Endometrial microvascular endothelial cells (primary cell): ENCODE measurements at regions not wholly inside any gene's neighbourhood (a gene's known extent, or its start where the extent isn't known, plus 50 kb on each side); places are given as distances from the start of the nearest gene placed in this dataset.

Experiments
- in situ Hi-C: cut with HindIII; loops from 2 replicates; pipeline ENCODE4 v1.10.0; 2017; ENCODE audit warnings: low sequenced_read_pairs, low pct_unique_long_range_greater_than_20kb; ENCODE audit errors: inconsistent ontology term

GRCh38 chr11:123273616-123274015 lies 78.6 kb upstream of the CLMP start:
- in situ Hi-C loops = no loop called here

- in situ Hi-C loops = no loop called here
Measured at GRCh38 chr11:123272565-123272964, 77.5 kb upstream of the CLMP start.

DNA sequence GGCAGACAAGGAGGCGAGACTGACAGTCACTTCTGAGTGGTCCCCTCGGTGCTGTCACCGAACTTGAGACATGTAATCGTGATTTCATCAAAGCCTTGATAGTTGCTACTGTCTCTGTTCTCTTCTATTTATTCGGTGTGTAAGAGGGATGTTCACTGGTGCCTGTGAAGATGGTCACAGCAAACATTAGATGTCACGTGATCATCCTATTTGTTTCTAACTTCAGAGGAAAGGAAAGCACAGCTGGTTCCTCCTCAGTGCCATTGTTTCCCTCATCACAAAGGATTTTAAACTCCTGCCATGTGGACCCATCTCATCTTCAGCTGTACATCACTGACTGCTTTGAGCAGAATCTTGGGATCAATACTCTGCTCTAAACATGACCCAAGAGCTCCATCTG lies 73.1 kb upstream of the CLMP start:
- in situ Hi-C loops = no loop called here

DNA sequence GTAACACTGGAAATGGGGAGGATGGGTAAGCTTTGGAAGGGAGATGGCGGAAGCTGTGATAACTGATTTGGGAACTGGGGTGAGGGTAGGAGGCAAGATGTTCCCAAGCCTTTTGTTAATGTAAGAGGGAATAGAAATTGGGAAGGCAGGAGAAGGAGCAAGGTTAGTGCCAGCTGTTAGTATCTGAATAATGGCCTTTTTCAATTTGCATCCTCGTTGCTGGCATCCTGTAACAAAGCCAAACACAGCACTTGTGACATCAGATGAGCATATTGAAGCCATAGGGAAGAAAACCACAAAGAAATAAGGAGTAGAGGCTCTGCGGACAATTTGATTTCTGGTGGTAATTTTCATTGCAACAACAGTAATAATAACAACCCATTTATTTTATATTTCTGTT lies 70.9 kb upstream of the CLMP start:
- in situ Hi-C loops = no loop called here

DNA sequence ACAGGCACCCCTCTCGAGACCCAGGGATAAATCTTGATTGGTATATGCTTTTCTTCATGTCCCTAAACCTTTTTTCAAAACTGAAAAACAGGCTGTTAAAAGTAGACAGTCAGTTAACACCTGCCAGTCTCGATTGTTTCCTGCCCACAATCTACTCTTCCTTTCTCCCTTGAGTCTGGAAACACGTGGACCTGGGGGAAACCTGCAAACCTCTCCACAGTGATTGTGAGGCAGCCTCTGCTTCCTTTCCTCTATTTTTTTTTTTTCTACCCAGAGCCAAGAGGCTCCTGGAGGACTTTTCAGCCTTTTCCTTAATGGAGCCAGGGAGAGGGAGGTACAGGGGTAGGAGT lies 69.4 kb upstream of the CLMP start:
- in situ Hi-C loops = loop anchor here (5.0 kb wide), 1 partner anchor 162 kb away; no protein-coding TSS in a partner anchor

- in situ Hi-C loops = loop anchor here (5.0 kb wide), 1 partner anchor 159 kb away; no protein-coding TSS in a partner anchor
Measured at GRCh38 chr11:123261345-123262106, 66.5 kb upstream of the CLMP start.

GRCh38 chr11:123260511-123261211 lies 65.6 kb upstream of the CLMP start:
- in situ Hi-C loops = loop anchor here (5.0 kb wide), 1 partner anchor 158 kb away; no protein-coding TSS in a partner anchor

GRCh38 chr11:123258877-123259276 lies 63.8 kb upstream of the CLMP start:
- in situ Hi-C loops = no loop called here

DNA sequence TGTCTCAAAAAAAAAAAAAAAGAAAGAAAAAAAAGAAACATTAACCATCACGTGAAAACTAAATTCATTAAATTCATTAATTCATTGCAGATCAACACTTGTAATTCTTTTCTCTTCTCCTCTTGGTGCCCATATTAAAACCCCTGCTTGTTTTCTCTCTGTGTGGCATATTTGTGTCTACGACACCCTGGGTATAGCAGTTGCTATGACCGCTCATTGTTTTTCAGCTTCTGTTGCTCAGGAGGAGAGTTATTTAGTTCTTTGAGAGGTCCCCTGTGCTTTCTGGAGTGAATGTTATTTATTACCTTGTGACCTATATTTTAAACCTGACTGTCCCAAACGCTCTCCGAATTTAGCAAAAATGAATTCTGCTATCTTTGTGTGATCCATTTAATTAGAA lies 62.3 kb upstream of the CLMP start:
- in situ Hi-C loops = no loop called here

DNA sequence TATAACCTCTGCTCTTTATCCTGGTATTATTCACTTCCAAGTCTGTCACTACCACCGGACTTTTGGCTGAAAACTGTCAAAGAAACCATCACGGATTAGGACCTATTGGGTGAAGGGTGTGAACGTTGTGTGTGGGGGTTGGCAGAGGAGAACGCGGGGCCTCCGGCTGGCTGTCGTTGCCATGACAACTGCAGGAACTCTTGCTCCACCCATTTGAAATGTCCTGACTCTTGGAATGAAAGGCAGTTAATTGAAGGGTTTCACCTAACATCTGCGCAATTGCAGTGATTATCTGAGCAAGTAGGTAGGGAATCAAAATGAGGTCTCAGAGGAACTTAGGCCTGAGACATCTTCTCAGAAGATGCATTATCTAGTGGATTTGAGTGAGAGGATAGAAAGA lies 60.9 kb upstream of the CLMP start:
- in situ Hi-C loops = no loop called here

GRCh38 chr11:123254357-123254756 lies 59.3 kb upstream of the CLMP start:
- in situ Hi-C loops = no loop called here

- in situ Hi-C loops = no loop called here
Measured at GRCh38 chr11:123253911-123254310, 58.9 kb upstream of the CLMP start.

DNA sequence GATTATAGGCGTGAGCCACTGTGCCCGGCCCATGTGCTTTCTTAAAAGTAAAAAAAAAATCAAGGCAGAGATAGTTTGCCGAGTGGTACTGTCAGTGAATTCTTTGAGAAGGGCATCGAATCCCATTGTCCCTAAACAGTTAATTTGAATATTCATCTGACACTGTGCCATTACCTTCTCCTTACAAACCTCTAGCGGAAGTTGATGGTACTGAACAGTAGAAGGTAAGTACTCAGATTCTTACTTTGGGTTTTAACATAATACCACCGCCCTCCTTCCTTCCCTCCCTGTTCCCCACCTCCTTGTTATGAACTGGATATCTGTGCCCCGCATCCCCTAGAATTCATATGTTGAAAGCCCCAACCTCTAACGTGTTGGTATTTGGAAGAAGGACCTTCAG lies 58.2 kb upstream of the CLMP start:
- in situ Hi-C loops = no loop called here

- in situ Hi-C loops = no loop called here
Measured at GRCh38 chr11:123251657-123252344, 56.8 kb upstream of the CLMP start.

DNA sequence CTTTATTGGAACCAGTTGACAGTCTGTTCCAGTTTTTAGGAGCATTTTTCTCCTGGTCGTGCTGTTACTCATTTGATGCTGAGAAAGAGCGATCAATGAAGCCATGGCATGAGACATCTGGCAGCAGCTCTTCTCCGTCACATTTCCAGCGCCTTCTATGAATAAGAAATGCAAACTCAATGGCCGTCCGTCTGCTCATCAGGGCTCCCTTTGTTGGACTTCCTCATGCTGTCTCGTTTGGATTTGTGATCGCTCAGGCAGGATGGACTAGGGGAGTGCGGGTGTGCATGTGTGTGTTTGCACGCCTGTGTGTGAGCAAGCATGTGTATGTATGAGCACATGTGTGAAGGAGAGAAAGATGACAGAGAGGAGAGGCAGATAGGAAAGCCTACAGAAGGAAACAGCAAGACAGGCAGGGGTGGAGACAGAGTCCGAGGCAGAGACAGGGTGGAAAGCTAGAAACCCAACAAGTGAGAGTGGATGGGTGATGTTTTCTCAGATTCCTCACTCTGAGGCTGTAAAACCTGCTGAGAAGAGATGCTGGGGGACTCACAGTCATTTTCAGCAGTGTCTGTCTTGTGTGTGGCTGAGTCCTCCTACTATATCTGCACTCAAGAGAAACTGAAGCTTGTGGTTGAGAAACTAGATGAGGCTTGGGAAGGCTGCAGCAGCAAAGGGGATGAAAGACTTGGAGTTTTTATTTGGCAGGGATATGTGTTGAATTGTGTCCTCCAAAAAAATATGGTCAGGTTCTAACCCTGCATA lies 56.0 kb upstream of the CLMP start:
- in situ Hi-C loops = no loop called here

- in situ Hi-C loops = no loop called here
Measured at GRCh38 chr11:123249354-123249753, 54.3 kb upstream of the CLMP start.

DNA sequence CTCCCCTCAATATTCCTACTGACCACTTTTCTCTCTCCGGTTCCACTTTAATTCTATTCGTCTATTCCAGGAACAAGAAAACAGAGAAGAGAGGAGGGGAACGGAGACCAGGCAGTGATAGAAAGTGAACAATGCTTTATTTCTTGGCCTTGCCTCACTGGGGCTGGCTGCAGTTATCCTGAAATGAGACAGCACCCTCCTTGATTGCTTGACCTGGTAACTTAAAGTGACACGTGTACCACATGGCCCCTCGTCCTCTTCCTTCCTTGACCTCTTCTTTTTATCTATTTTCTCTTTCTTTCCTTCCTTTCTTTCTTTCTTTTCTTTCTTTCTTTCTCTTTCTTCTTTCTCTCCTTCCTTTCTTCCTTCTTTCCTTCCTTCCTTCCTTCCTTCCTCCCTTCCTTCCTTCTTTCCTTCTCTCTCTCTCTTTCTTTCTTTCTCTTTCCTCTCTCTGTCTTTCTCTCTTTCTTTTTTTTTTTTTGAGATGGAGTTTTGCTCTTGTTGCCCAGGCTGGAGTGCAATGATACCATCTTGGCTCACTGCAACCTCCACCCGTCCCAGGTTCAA lies 52.8 kb upstream of the CLMP start:
- in situ Hi-C loops = no loop called here

DNA sequence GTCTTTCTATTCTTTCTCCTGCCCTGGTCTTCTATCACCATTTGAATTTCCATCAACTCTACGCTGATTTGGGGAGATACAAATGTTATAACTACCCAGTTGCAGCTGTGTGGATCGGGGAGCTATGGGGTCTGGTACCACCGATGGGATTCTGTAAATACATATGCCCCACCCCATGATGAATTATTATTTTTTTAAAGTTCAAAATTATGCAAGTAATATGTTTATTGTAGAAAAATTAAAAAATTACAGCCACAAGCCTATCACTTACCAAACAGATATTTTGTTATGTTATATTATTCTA lies 52.4 kb upstream of the CLMP start:
- in situ Hi-C loops = no loop called here
